ENCODE measurements at regions not wholly inside any gene's neighbourhood (a gene's known extent, or its start where the extent isn't known, plus 50 kb on each side); places are given as distances from the start of the nearest gene placed in this dataset.

DNA sequence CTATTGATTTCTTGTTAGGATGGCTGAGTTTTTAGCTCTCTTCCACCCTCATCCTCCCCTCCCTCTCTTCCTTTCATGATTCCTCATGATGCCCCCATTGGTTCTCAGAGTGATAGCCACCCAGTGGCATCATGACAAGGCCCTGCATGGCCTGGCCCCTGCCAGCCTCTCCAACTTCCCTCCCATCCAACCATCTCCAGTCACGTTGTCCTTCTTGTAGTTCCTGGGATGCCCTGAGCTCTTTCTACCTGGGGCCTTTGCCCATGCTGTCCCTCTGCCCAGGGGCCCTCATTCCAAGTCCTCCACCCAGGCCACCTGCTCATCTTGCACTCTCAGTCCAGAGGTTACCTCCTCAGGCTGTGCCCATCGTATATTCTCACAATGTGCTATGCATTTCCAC is 247.5 kb downstream of the TFCP2L1 start (continued):
- TF ChIP-seq FOXM1 (IDR thresholded peaks at IDR 0.05; ENCODE audit: low read depth, low read length) (no peak), EP300 (IDR thresholded peaks at IDR 0.05; ENCODE audit: borderline replicate concordance in 1 of 2, control insufficient read depth in 1 of 2, low read depth in 2 of 2, low read length in 2 of 2) (no peak), JUNB (IDR thresholded peaks at IDR 0.05) (no peak), SMARCA5 (IDR thresholded peaks at IDR 0.05) (no peak), IKZF1 (conservative IDR thresholded peaks at IDR 0.05) (no peak)
- TF ChIP-seq, protein P1, sequence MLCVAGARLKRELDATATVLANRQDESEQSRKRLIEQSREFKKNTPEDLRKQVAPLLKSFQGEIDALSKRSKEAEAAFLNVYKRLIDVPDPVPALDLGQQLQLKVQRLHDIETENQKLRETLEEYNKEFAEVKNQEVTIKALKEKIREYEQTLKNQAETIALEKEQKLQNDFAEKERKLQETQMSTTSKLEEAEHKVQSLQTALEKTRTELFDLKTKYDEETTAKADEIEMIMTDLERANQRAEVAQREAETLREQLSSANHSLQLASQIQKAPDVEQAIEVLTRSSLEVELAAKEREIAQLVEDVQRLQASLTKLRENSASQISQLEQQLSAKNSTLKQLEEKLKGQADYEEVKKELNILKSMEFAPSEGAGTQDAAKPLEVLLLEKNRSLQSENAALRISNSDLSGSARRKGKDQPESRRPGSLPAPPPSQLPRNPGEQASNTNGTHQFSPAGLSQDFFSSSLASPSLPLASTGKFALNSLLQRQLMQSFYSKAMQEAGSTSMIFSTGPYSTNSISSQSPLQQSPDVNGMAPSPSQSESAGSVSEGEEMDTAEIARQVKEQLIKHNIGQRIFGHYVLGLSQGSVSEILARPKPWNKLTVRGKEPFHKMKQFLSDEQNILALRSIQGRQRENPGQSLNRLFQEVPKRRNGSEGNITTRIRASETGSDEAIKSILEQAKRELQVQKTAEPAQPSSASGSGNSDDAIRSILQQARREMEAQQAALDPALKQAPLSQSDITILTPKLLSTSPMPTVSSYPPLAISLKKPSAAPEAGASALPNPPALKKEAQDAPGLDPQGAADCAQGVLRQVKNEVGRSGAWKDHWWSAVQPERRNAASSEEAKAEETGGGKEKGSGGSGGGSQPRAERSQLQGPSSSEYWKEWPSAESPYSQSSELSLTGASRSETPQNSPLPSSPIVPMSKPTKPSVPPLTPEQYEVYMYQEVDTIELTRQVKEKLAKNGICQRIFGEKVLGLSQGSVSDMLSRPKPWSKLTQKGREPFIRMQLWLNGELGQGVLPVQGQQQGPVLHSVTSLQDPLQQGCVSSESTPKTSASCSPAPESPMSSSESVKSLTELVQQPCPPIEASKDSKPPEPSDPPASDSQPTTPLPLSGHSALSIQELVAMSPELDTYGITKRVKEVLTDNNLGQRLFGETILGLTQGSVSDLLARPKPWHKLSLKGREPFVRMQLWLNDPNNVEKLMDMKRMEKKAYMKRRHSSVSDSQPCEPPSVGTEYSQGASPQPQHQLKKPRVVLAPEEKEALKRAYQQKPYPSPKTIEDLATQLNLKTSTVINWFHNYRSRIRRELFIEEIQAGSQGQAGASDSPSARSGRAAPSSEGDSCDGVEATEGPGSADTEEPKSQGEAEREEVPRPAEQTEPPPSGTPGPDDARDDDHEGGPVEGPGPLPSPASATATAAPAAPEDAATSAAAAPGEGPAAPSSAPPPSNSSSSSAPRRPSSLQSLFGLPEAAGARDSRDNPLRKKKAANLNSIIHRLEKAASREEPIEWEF (IDR thresholded peaks at IDR 0.05; ENCODE audit: insufficient replicate concordance, low read depth, low read length) = no peak
- TF ChIP-seq, protein P2, sequence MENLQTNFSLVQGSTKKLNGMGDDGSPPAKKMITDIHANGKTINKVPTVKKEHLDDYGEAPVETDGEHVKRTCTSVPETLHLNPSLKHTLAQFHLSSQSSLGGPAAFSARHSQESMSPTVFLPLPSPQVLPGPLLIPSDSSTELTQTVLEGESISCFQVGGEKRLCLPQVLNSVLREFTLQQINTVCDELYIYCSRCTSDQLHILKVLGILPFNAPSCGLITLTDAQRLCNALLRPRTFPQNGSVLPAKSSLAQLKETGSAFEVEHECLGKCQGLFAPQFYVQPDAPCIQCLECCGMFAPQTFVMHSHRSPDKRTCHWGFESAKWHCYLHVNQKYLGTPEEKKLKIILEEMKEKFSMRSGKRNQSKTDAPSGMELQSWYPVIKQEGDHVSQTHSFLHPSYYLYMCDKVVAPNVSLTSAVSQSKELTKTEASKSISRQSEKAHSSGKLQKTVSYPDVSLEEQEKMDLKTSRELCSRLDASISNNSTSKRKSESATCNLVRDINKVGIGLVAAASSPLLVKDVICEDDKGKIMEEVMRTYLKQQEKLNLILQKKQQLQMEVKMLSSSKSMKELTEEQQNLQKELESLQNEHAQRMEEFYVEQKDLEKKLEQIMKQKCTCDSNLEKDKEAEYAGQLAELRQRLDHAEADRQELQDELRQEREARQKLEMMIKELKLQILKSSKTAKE (IDR thresholded peaks at IDR 0.05; ENCODE audit: low read depth, poor library complexity, severe bottlenecking) = no peak
